RPMI8226 (cell line): ENCODE measurements at regions not wholly inside any gene's neighbourhood (a gene's known extent, or its start where the extent isn't known, plus 50 kb on each side); places are given as distances from the start of the nearest gene placed in this dataset.
A peak's percentile ranks its signal among the peaks of the same experiment; 100 is the strongest.
"Not testable (repeated sequence)": the region's sequence is repeated elsewhere in the genome, so short reads cannot be mapped to it uniquely, and the experiment has no call there.

Experiments used
- DNase-seq: peaks from one replicate; pipeline ENCODE4 v3.0.0-alpha.2; 2015

GRCh38 chr6:110558575-110558974 is 82.2 kb upstream of the SLC22A16 start:
- no peak for DNase-seq

DNA sequence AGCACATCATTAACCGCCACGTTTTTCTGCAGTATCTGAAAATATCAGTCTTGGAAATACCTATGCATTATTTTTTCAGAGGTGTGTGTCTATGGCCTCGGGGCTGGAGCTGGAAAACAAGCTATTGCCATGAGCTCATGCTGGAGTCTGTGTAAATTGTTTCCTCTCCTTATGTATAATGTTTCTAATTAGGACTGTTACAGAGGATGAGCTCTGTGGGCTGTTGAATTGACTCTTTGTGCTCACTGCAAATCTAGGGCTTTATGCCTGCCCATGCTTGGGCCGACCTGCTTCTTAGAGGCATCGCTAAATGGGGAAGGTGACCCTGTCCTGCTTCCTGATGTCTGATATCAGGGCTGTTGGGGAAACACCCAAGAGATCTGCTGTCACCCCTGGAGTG is 80.8 kb upstream of the SLC22A16 start:
- DNase-seq: no peak

DNA sequence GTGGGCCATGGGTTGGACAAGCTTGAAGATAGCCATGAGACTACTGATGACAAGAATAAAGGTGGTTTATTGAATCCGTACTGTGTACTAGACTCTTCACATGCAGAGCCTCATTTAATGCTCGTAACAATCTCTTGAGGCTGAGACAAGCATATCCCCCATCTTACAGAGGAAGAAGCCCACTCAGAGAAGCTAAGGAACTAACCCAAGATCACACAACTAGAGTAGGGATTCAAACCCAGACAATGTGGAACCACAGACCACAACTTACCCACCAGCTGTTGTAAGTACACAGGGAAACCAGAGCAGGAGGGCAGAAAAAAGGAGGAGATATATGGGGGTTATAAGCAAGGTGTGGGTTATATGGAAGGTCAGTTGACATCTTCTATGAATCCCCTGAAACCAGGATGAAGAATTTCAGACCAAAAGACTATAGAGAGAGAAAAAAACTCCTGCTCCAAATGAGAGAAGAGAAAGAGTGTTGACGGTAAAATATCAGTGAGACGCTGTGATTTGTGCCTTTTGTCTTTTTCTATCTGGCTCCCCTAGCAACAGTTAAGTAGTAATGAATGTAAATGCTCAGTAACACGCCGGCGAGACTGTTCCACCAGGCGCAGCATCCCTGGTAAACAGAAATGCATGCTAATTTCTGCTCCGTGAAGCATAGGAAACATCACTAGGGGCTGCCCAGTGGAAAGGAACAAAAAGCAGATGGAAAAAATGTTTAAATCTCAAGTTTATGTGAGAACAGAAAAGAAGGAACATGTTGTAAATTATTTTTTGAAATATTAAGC is 80.1 kb upstream of the SLC22A16 start:
- DNase-seq: no peak

DNA sequence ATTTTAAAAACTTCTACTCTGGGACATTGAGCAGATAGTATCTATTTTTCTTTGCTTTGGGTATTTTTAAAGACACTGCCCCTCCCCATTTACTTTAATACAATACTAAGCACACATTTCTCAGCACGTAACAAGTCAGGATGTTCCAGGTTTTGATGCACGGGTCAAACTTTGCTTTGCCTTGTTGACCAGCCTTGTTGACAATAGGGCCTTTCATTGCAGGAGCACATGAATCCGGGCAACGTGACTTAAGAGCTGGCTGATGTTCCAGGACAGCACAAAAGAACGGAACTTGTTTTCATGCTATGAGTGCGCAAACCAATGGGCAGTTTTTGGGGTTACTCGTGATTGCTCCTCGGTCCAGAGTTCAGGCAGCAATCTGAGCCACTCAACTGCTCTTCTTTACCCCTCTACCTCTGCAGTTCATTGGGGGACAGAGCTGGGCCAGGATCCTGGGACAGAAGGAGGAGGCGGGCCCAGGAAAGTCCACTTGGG is 78.6 kb upstream of the SLC22A16 start:
- no peak for DNase-seq

DNA sequence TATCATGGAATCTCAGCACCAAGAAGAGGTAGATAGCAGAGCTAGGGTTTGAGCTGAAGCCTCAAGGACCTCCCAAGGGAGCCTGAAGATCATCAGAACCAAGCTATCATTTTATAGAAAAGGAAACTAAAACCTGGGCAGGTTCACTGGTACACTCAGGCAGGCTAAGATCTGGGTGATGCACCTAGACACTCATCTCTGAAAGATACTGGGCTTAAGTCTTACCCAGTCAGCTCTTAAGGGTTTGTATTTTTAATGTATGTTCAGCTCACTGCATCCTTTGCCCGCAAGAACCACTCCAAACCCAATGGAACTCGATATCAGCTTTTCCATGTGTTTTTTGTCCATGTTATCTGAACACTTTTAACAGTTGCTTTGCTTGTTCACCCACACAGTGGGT is 78.0 kb upstream of the SLC22A16 start:
- no peak for DNase-seq

DNA sequence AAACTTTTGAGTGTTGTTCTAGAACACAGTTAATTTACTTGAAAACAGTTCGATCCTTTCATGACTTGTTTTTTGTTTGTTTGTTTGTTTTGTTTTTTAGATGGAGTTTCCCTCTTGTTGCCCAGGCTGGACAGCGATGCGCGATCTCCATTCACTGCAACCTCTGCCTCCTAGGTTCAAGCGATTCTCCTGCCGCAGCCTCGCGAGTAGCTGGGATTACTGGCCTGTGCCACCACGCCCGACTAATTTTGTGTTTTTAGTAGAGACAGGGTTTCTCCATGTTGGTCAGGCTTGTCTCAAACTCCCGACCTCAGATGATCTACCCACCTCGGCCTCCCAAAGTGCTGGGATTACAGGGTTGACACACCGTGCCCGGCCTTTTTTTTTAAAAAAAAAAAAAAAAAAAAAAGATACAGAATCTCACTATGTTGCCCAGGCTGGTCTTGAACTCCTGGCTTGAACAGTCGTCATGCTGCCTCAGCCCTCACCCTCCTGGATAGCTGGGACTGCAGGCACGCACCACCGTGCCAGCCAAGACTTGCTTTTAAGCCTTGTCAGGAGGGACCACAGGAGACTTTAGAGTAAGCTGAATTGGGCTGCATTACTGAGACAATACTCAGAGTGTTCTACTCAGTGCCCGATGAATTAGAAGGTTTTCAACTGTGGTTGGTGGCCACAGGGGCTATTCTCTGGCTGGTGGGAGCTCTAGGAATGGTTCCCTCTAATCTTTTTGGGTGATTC is 76.7 kb upstream of the SLC22A16 start:
- DNase-seq: no peak

DNA sequence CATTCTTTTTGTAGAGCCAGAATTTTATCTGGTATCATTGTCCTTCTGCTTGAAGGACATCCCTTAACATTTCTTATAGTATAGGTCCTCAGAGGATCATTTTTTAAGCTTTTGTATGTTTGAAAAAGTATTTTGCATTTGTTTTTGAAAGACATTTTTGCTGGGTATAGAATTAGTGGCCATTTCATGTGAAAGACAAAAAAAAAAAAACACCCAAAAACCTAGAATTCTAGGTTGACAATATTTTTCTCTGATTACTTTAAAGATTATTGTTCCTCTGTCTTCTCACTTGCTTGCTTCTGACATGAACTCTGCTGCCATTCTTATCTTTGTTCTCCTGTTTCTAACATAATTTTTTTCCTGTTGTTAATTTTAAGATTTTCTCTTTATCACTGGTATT is 75.7 kb upstream of the SLC22A16 start:
- no peak for DNase-seq

DNA sequence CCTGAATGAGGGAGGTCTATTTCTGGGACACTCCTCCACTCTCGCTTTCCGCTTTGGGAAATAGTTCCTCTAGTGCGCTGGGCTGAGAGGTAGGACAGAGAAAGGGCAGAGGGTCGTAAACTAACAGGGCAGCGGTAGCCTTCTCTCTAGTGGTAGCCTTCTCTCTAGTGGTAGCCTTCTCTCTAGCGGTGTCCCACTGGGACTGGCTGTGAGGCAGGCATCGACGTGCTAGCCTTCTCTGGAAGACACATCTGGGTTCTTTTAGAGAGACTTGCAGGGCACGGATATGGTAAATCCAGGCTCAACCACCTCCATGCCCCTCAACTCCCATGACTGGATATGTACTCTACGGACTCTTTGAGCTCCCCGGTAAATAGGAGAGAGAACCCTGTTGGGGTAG is 74.7 kb upstream of the SLC22A16 start:
- DNase-seq: no peak

DNA sequence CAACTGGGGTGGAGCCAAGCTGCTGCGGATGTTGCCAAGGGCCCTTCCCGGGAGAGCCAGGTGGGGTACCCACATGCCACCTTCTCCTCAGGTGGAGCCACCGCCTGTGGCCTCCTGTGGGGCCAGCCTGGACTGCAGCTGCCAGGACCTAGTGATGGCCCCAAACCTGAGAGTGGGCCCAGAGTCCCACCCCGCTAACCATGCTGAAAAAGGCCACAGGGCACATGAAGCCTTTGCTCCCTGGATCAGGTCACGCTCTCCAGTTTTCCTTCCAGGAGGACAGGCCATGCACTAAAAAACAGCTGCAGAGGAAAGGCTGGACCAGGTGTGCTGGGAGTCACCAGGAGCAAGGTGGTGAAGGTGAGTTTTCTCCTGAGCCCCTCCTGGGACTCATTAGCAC is 73.9 kb upstream of the SLC22A16 start:
- DNase-seq: no peak

DNA sequence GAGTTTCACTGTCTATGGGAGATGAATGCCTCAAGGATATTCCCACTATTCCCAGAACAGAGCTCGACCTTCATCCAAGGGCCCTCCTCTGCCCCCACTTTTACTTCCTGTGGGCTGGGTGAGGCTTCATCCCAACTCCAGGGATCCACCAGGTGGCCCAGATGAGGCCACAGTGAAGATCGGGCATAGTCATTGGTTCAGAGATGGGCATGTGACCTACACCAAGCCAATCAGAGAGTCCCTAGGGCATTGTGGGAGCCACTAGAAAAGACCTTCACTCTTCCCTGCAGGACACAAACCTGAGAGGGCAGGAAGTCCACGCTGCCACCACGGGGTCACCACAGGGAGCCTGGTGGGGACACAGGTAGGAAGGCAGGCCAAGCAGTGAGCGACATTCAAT is 72.9 kb upstream of the SLC22A16 start:
- DNase-seq: no peak

DNA sequence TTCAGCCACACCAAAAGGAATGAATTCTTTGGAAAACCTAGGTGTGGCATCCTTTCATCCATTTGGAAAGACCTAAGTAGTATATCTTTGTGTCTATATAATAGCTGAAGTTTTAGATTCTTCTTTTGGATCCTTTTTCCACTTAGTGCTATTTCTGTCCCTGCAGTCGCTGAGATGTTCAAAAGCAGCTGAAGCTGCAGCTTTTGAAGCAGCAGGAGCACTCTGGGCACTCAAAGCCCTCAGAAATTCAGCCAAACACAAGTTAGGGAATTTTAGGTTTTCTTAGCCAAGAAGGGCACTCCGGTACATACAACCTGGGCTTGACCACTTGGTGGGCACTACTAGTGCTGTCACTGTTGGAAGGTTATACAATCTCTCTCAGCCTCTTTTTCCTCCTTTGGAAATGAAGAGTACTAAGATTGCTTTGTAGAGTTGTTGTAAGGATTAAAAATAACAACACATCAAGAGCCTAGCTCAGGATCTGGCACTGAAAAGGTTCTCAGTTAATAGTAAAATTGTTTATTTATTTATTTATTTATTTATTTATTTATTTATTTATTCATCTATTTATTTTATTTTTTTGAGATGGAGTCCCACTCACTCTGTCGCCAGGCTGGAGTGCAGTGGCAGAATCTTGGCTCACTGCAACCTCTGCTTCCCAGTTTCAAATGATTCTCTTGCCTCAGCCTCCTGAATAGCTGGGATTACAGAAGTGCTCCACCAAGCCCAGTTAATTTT is 71.9 kb upstream of the SLC22A16 start:
- no peak for DNase-seq

GRCh38 chr6:110547266-110547964 is 71.0 kb upstream of the SLC22A16 start:
- DNase-seq: no peak

- no peak for DNase-seq
Observed at GRCh38 chr6:110545081-110545872, 68.9 kb upstream of the SLC22A16 start.

- DNase-seq: peak; percentile 18
Observed at GRCh38 chr6:110544472-110544871, 68.1 kb upstream of the SLC22A16 start.

DNA sequence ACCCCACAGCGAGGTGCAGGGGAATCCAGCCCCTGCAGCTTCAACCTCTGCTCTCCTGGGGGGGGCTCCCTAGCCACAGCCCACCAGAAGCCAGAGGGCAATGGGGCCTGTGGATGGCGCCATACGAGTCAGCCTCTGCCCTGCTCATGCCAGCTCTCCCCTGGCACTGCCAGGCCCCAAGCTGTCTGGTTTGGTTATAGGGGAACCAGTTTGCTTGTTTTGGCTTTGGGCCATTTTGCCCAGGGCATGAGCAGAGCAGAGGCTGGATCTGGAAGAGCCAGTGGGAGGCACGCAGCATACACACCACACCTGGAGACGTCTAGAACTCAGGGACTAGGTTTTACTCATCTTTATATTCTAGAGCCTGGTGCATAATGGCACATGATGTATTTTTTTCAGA is 66.7 kb upstream of the SLC22A16 start:
- DNase-seq: peak; percentile 23

DNA sequence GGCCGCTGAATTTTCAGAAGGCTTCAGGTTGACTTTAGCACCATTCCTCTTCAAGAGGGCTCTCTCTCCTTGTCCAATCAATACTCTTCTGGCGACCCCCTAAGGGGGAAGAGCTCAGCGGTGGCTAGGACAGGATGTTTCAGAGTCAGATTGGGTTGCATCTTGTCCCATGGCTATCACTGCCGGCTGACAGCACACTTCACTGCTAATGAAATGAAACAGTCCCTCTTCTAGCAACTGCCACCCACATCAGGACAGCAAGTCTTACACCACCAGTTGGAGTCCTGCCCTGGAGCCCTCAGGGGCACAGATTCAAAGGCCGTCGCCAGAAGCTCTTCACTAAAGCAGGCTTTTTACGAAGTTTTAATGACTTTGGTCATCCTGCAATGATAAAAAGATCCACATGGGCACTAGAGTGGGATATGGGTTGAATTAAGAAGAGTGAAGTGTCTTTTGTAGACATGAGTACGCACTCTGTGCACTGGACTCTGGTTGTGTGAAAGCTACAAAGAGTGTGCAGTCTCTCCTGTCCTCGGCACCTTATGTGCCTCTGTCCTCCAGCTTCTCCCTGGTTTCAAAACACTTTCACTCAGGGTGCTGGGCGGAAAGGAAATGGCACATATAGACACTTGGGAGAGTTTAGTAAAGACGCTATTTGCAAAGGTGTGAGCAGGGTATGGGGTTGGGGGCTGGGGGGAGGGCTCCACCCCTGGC is 66.1 kb upstream of the SLC22A16 start:
- no peak for DNase-seq

- DNase-seq: no peak
Observed at GRCh38 chr6:110541701-110542309, 65.4 kb upstream of the SLC22A16 start.

- DNase-seq: not testable (repeated sequence)
Observed at GRCh38 chr6:110539277-110540019, 63.0 kb upstream of the SLC22A16 start.

DNA sequence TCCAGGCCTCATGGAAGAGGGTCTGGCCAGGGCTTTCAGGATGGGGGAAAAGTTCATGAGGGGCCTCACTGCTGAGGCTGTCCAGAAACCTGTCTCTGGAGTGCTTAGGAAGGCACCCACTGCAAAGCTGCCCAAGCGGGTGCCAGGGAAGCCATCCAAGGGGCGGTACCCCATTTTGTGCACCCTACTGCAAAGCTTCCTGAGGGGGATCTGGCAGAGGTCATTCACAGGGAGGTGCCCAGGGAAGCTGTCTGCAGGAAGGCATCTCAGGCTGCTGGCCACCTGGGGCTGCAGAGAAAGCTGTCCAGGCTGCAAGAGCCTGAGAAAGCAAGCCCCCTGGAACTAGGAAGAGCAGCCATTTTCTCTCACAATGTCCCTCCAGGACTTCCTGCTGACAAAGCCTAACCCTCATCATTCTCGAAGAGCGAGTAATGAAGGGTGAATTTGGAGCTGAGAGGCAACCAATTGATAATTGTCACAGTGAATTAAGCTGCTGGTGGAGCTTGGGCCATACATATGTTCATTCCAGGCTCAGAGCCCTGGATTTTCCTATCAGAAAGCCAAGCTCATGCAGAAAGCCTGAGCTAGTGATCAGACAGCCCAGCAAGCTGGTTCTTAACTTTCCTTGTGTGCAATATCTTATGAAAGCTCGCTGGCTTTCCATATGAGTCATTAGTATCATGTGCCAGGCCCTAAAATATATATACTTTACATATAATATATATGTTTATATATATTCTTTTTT is 62.2 kb upstream of the SLC22A16 start:
- DNase-seq: no peak
